Left cardiac atrium (tissue), 4 donors: ENCODE measurements at regions not wholly inside any gene's neighbourhood (a gene's known extent, or its start where the extent isn't known, plus 50 kb on each side); places are given as distances from the start of the nearest gene placed in this dataset.
"Not testable (repeated sequence)": the region's sequence is repeated elsewhere in the genome, so short reads cannot be mapped to it uniquely, and the experiment has no call there.

Experiments
- ATAC-seq, 2 donors: fragments of 200-7000 bp; cut with Tn5 transposase; one replicate each; pipeline ENCODE4 v1.9.1; 2020; ENCODE audit warnings: mild to moderate bottlenecking in 2 of 2, moderate library complexity in 2 of 2
- DNase-seq: peaks from one replicate; pipeline ENCODE4 v3.0.0-alpha.2; 2020
- intact Hi-C, 2 donors: fragments of 100-400 bp; cut with DNase I; formaldehyde crosslinking; loops; one replicate each; pipeline versions ENCODE4 v1.14.1 to v1.15.1; 2022 to 2023
- donor health status: DM: no; HTN: yes; CAD: no.
- donor health status: DM: no; HTN: yes; CAD: no; lungs with severe emphysema.
- donor health status: DM: yes; HTN: yes; CAD: no.
- donor health status: Dilated cardiomyopathy.

- ATAC-seq, result peak in 1 of 2 donors; percentile 56
- intact Hi-C loops, result no loop called here
These were observed 308.7 kb downstream of the LRATD1 start for GRCh38 chr2:14941151-14941631.

GRCh38 chr2:14942987-14943386 is 310.5 kb downstream of the LRATD1 start:
- DNase-seq (no peak), ATAC-seq (no peak)
- intact Hi-C loops, result no loop called here

More at GRCh38 chr2:14941151-14941631, 308.7 kb downstream of the LRATD1 start:
- no peak for DNase-seq

GRCh38 chr2:14944562-14945346 is 312.2 kb downstream of the LRATD1 start:
- ATAC-seq (peak in 1 of 2 donors; percentile 55), DNase-seq (no peak)
- intact Hi-C loops, result no loop called here

GRCh38 chr2:14951569-14952285 is 319.2 kb downstream of the LRATD1 start:
- intact Hi-C loops, result no loop called here
- ATAC-seq (no peak), DNase-seq (no peak)

GRCh38 chr2:14952400-14952963 is 320.0 kb downstream of the LRATD1 start:
- ATAC-seq (no peak), DNase-seq (no peak)
- intact Hi-C loops, result no loop called here

- DNase-seq, result no peak
- intact Hi-C loops, result no loop called here
- no peak for ATAC-seq
These were observed 328.3 kb downstream of the LRATD1 start for GRCh38 chr2:14960686-14961324.

- intact Hi-C loops, result no loop called here
- ATAC-seq (peak in 1 of 2 donors; percentile 64), DNase-seq (no peak)
These were observed 335.2 kb downstream of the LRATD1 start for GRCh38 chr2:14967729-14968128.

- no peak for ATAC-seq
- intact Hi-C loops, result no loop called here
These were observed 342.9 kb downstream of the LRATD1 start for GRCh38 chr2:14975381-14975780.

GRCh38 chr2:14977021-14977420 is 344.5 kb downstream of the LRATD1 start:
- intact Hi-C loops, result no loop called here
- DNase-seq (no peak), ATAC-seq (no peak)

More at GRCh38 chr2:14975381-14975780, 342.9 kb downstream of the LRATD1 start:
- no peak for DNase-seq

GRCh38 chr2:14978845-14979244 is 346.3 kb downstream of the LRATD1 start:
- intact Hi-C loops, result no loop called here
- peak in 1 of 2 donors; percentile 48 for ATAC-seq
- no peak for DNase-seq

- intact Hi-C loops, result no loop called here
- ATAC-seq, result no peak
These were observed 350.3 kb downstream of the LRATD1 start for GRCh38 chr2:14982790-14983189.

GRCh38 chr2:14988600-14988999 is 356.1 kb downstream of the LRATD1 start:
- DNase-seq, result no peak
- ATAC-seq, result no peak
- intact Hi-C loops, result no loop called here

More at GRCh38 chr2:14982790-14983189, 350.3 kb downstream of the LRATD1 start:
- DNase-seq, result no peak

GRCh38 chr2:14991723-14992122 is 359.2 kb downstream of the LRATD1 start:
- intact Hi-C loops, result no loop called here
- no peak for ATAC-seq
- DNase-seq, result no peak

- intact Hi-C loops, result no loop called here
- DNase-seq (no peak), ATAC-seq (no peak)
These were observed 362.2 kb downstream of the LRATD1 start for GRCh38 chr2:14994721-14995120.

GRCh38 chr2:14996351-14997014 is 364.0 kb downstream of the LRATD1 start:
- ATAC-seq (no peak), DNase-seq (no peak)
- intact Hi-C loops, result no loop called here

- ATAC-seq, result no peak
- DNase-seq, result no peak
- intact Hi-C loops, result no loop called here
These were observed 366.0 kb downstream of the LRATD1 start for GRCh38 chr2:14998546-14998945.

GRCh38 chr2:14999114-14999661 is 366.7 kb downstream of the LRATD1 start:
- DNase-seq (no peak), ATAC-seq (no peak)
- intact Hi-C loops, result no loop called here

GRCh38 chr2:15002519-15002918 is 370.0 kb downstream of the LRATD1 start:
- intact Hi-C loops, ATAC-seq, DNase-seq: not testable (repeated sequence)

GRCh38 chr2:15006667-15007066 is 374.1 kb downstream of the LRATD1 start:
- DNase-seq (no peak), ATAC-seq (no peak)
- intact Hi-C loops, result no loop called here
